GM19372 (cell line): ENCODE measurements at regions not wholly inside any gene's neighbourhood (a gene's known extent, or its start where the extent isn't known, plus 50 kb on each side); places are given as distances from the start of the nearest gene placed in this dataset.

Experiments
- ATAC-seq: cut with Tn5 transposase; IDR thresholded peaks from one replicate; pipeline ENCODE4 v1.9.1; 2021; ENCODE audit warnings: mild to moderate bottlenecking, low read depth, moderate library complexity; ENCODE audit not compliant: unreplicated experiment

GRCh38 chr11:86193297-86194095, 51.1 kb upstream of the EED start:
- ATAC-seq, result peak; percentile 96

DNA sequence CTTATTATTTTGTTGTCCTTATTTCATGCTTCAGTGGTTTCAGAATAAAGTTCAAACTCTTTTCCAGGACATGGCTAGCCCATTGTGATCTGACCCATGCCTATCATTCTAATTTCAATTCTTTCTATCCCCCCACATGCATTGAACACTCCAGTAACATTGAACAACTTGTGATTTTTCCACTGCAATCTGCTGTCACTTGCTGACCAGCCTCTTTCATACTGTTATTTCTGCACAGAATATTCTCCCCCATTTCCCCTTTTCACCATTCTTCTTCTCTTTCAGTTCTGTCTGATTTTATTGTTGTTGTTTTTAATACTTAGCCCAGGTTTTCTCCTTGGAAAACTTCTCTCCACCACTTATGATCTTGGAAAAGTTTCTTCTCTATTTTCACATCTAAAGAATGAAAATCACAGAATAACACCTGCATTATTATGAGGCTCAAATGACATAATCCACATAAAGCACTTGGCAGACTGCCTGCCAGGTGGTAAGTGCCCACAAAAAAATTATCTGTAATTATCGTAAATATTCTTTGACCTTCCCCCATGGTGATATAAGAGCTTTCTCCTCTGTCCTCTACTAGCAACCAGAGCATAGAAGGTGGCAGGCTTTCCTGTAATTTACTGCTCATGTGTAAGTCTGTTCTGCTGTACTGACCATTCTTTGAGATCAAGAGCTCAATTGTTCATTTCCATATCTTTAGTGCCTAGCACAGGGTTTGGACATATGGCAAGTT, 51.9 kb upstream of the EED start:
- ATAC-seq, result peak; percentile 7

- no peak for ATAC-seq
These were observed 52.7 kb upstream of the EED start for GRCh38 chr11:86191874-86192273.

GRCh38 chr11:86187027-86187426, 57.5 kb upstream of the EED start:
- no peak for ATAC-seq

DNA sequence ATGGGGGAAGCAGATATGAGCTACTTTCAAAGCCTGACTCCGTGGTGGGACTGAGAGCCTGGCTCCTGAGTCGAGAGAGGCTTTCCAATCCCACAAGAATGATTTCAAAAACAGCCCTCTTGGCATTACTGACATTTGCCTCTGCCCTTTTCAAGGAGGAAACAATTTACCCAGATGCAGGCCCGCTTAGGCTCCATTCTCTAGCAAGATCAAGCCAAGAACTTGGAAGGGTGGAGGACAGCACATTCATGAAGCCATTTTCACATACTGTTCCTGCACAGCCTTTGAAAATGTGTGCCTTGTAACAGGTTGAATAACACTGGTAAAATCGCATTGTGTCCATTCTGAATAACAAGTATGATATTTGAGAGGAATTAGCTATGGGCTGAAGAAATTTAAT, 58.2 kb upstream of the EED start:
- ATAC-seq, result no peak

DNA sequence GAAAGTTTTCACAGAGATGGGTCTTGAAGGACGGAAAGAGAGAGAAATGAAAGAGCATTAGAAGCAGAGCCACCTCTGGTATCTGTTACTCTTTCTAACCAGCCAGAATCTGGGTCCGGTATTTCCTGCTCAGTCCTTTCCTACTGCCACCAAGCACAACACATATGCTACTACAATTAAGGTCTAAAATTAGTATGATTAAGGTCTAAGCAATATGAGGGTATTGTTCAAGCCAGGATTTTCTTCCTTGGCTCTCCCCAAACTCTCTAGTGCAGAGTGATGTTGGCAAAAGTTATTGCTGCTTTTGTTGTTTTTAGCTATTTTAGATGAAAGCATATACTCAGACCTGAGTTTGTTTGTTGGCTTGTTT, 59.2 kb upstream of the EED start:
- ATAC-seq, result no peak

GRCh38 chr11:86184728-86185380, 59.7 kb upstream of the EED start:
- no peak for ATAC-seq

DNA sequence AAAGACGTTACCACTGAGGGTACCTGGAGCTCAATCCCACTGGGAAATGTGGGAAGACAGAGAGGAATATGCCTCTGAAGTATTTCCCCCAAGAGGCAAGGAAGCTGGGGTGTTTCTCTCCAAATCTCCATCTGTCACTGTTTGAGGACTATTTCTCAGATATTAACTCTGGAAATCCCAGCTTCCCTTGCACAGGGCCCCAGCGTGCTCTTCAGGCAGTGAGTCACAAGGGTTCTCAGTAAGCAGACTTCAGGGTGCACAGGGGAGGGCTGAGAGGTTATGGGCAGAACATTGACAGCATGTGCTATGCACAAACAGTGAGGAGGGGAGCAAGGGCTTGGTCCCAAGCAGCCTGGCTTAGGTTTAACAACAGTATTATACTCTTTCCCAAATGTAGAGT, 60.9 kb upstream of the EED start:
- ATAC-seq, result no peak

DNA sequence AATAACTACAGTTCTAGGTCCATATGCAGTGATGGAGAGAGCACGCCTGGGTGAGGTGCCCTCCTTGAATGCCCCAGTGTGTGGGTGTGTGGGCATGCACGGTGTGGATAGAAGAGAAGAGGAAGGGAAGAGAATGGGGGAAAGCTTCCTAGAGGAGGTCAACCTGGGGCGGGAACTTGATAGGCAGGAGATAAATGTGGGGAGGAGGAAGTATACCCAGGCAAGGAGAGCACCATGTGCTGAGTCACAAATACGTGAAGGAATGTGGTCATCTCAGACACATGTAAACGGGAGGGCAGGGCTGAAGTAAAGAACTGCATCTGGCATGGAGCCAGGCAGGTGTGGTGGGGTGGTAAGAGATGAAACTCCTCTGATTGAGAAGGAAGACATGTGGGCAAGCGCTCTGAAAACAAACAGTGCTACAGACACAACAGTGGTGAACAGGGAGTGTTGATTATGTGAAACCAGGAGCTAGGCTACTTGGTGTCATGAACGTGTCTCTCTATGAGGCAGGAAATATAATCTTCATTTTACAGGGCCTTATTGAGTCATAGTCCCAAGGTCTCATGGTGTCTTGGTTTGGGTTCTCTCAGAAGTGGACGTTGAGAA, 61.5 kb upstream of the EED start:
- peak; percentile 73 for ATAC-seq

DNA sequence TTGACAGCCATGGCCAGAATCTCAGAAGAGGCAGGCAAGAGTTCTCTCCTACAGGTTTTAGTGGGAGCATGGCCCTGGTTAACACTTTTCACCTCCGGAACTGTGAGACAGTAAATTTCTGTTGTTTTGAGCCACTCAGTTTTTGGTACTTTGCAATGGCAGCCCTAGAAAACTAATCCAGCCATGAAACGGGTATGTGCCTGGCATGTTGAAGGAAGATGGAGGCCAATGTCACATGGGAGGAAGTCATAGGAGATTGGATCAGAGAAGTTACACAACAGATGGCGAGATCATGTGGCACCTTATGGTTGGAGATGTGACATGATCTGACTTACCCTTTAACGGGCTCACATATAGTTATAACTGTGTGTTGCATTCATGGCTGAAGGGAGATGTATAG, 63.2 kb upstream of the EED start:
- ATAC-seq, result no peak

DNA sequence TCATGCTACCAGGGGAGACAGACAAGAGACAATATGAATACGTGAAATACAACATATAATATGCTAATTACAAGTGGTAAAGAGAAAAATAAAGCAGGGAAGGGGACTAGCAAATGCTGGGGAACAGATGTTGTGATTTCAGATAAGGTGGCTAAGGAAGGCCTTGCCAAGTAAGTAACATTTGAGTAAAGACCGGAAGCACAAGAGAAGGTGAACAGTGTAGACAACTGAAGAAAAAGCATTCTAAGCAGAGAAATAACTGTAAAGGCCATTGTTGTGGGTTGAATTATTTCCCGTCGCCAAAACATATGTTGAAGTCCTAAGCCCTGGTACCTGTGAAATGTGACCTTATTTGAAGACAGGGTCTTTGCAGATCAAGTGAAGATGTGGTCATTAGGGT, 63.7 kb upstream of the EED start:
- ATAC-seq, result no peak

DNA sequence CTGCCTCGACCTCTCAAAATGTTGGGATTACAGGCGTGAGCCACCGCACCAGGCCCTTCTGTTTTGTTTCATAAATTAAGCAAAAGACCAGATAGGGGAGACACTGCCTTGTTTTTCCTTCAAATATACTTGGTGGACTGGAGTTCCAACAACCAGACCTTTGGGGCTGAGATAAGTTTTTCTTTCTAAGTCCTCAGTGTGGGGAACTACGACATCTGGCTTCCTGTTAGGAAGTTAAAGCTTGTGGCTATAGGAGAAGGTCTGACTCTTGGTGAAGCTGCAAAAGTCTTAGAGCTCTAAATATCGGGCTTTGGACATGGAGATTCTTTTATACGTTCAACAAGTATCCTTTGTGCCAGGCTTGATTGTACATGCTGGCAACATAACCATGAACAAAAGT, 64.1 kb upstream of the EED start:
- ATAC-seq, result no peak

DNA sequence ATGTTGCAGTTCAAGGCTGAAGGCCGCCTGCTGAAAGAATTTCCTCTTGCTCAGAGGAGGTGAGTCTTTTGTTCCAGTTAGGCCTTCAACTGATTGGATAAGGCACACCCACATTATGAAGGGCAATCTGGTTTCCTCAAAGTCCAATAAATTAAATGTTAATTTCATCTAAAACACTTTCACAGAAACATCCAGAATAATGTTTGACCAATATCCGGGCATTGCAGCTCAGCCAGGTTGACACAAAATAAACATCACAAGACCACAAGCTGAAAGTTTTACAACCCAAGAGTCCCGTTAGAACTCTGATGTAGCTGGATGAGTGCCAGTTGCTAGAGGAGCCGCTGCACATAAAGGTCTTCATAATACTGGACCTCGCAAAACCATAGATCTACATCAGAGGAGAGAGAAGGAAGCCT, 64.9 kb upstream of the EED start:
- ATAC-seq, result no peak

DNA sequence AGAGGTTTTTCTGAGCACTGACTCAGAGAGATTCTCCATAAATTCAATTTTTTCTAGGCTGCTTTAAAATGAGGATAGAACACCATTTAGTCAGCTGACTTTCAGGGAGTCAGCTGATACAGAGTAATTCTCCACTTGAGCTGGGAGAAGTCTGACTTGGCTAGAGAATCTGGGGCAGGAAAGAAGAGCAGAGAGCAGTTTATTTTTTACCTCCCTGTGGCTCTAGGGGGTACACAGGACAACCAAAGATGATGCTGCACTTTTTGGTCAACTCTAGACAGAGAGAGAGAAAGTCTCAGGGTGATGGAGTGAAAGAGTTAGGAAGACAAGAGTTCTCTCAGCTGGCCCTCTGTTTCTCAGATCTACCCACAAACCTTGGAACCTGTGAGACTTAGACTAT, 67.3 kb upstream of the EED start:
- ATAC-seq, result no peak

GRCh38 chr11:86176165-86176884, 68.2 kb upstream of the EED start:
- peak; percentile 83 for ATAC-seq

DNA sequence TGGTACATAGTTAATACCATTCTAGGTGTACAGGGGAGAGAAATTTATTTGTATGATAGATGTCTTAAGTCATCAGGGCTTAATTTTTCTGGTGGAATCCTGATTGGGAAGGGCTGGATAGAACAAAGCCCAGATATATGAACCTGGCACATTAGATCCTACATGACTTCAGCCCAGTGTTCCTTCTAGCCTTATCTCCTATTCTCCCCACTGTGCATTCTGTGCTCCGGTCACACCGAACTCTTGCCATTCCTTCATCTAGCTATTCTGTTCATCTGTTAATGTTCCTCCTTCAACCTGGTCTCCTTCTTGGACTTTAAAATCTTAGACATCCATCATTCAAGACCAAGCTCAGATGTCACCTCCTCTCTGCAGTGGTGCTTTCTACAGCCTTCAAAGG, 68.9 kb upstream of the EED start:
- ATAC-seq, result no peak

GRCh38 chr11:86175191-86175590, 69.4 kb upstream of the EED start:
- no peak for ATAC-seq

GRCh38 chr11:86174101-86175046, 70.2 kb upstream of the EED start:
- no peak for ATAC-seq

DNA sequence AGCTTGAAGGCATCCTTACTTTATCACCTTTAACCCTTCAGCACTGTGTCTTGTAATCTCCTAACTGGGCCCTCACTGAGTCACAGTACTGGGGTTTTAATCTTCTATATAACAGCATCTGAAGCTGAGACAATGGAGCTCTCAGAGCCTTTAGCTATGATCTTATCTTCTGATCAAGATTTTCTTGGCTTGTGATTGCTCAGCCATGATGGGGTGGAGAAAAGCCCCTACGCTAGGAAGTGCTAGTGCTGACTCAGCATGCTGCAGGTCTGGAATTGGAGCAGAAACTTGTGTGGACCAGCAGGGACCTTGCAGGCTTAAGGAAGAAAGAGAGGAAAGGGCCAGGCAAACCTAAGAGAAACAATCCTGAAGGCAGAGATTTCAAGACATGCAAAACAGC, 71.7 kb upstream of the EED start:
- ATAC-seq, result no peak
